ENCODE measurements at regions not wholly inside any gene's neighbourhood (a gene's known extent, or its start where the extent isn't known, plus 50 kb on each side); places are given as distances from the start of the nearest gene placed in this dataset.

GRCh38 chr6:134738211-134738885 lies 211.6 kb downstream of the ALDH8A1 start:
- DNase-seq = no peak

GRCh38 chr6:134735461-134735860 lies 214.4 kb downstream of the ALDH8A1 start:
- no peak for DNase-seq

- no peak for DNase-seq
Observed at GRCh38 chr6:134734312-134734869, 215.5 kb downstream of the ALDH8A1 start.

GRCh38 chr6:134733801-134734200 lies 216.1 kb downstream of the ALDH8A1 start:
- DNase-seq = no peak

GRCh38 chr6:134732763-134733162 lies 217.1 kb downstream of the ALDH8A1 start:
- DNase-seq = no peak

- DNase-seq = no peak
Observed at GRCh38 chr6:134731615-134732014, 218.3 kb downstream of the ALDH8A1 start.

- DNase-seq = peak; percentile 47
Observed at GRCh38 chr6:134730013-134730412, 219.9 kb downstream of the ALDH8A1 start.

GRCh38 chr6:134729561-134729960 lies 220.3 kb downstream of the ALDH8A1 start:
- no peak for DNase-seq

GRCh38 chr6:134727081-134727480 lies 222.8 kb downstream of the ALDH8A1 start:
- no peak for DNase-seq

- no peak for DNase-seq
Observed at GRCh38 chr6:134725590-134725989, 224.3 kb downstream of the ALDH8A1 start.

- DNase-seq = no peak
Observed at GRCh38 chr6:134724771-134725340, 225.0 kb downstream of the ALDH8A1 start.

- peak; percentile 38 for DNase-seq
Observed at GRCh38 chr6:134723081-134723871, 226.6 kb downstream of the ALDH8A1 start.

- DNase-seq = no peak
Observed at GRCh38 chr6:134722200-134722870, 227.6 kb downstream of the ALDH8A1 start.

- no peak for DNase-seq
Observed at GRCh38 chr6:134721060-134721405, 228.9 kb downstream of the ALDH8A1 start.

GRCh38 chr6:134720353-134721059 lies 229.4 kb downstream of the ALDH8A1 start:
- no peak for DNase-seq

- DNase-seq = no peak
Observed at GRCh38 chr6:134719911-134720310, 230.0 kb downstream of the ALDH8A1 start.

- no peak for DNase-seq
Observed at GRCh38 chr6:134719286-134719685, 230.6 kb downstream of the ALDH8A1 start.

GRCh38 chr6:134714679-134715078 lies 235.2 kb downstream of the ALDH8A1 start:
- no peak for DNase-seq

GRCh38 chr6:134714113-134714512 lies 235.8 kb downstream of the ALDH8A1 start:
- DNase-seq = no peak

- no peak for DNase-seq
Observed at GRCh38 chr6:134712311-134712710, 237.6 kb downstream of the ALDH8A1 start.

GRCh38 chr6:134708079-134708478 lies 241.8 kb downstream of the ALDH8A1 start:
- DNase-seq = no peak

GRCh38 chr6:134707342-134708031 lies 242.4 kb downstream of the ALDH8A1 start:
- peak; percentile 32 for DNase-seq
